Upper lobe of left lung (tissue), 6 donors: ENCODE measurements at regions not wholly inside any gene's neighbourhood (a gene's known extent, or its start where the extent isn't known, plus 50 kb on each side); places are given as distances from the start of the nearest gene placed in this dataset.

Source experiments
- ATAC-seq, 2 donors: fragments of 200-7000 bp; cut with Tn5 transposase; one replicate each; pipeline ENCODE4 v1.9.1; 2022; ENCODE audit warnings: mild to moderate bottlenecking in 2 of 2, moderate library complexity in 2 of 2; ENCODE audit not compliant: low FRiP score in 2 of 2
- DNase-seq, 2 donors: peaks; one replicate each; pipeline ENCODE4 v3.0.0-alpha.2; 2019 to 2020
- H3K27ac ChIP-seq, 4 donors: fragments of 200-600 bp; sonication (generic); one replicate each; pipeline ENCODE4 v1.5.1; 2016 to 2019
- H3K27me3 ChIP-seq, 4 donors: fragments of 200-600 bp; sonication (generic); one replicate each; pipeline ENCODE4 v1.5.1; 2017 to 2019
- H3K36me3 ChIP-seq, 4 donors: fragments of 200-600 bp; sonication (generic); one replicate each; pipeline ENCODE4 v1.5.1; 2016 to 2019
- H3K4me1 ChIP-seq, 4 donors: fragments of 200-600 bp; sonication (generic); one replicate each; pipeline ENCODE4 v1.5.1; 2018 to 2019
- H3K4me3 ChIP-seq, 4 donors: fragments of 200-600 bp; sonication (generic); one replicate each; pipeline ENCODE4 v1.5.1; 2017 to 2019; ENCODE audit warnings: mild to moderate bottlenecking in 2 of 4, moderate library complexity in 1 of 4
- H3K9me3 ChIP-seq, 4 donors: fragments of 200-600 bp; sonication (generic); one replicate each; pipeline ENCODE4 v1.5.1; 2018 to 2019
- CTCF ChIP-seq, 6 experiments: fragments of 450-650 bp in 4 of 6; fragments of 200-600 bp in 2 of 6; sonication (generic) in 2 of 6; IDR thresholded peaks; one replicate each; pipeline ENCODE4 v1.5.1; 2016 to 2019; ENCODE audit warnings: antibody characterized with exemption in 6 of 6
- EP300 ChIP-seq, 4 donors: sonication (generic); formaldehyde crosslinking; IDR thresholded peaks; one replicate each; pipeline ENCODE4 v1.5.1; 2017; ENCODE audit warnings: antibody characterized with exemption in 4 of 4, control low read depth in 2 of 4
- POLR2A ChIP-seq, 4 donors: fragments of 450-650 bp; IDR thresholded peaks; one replicate each; pipeline ENCODE4 v1.5.1; 2016 to 2017; ENCODE audit warnings: antibody characterized with exemption in 4 of 4, mild to moderate bottlenecking in 2 of 4
- POLR2AphosphoS5 ChIP-seq, 2 donors: sonication (generic); formaldehyde crosslinking; IDR thresholded peaks; one replicate each; pipeline ENCODE4 v1.5.1; 2017; ENCODE audit warnings: antibody characterized with exemption in 2 of 2
- WGBS, 2 donors: methylation state at CpG; one replicate each; pipeline ENCODE4 v1.1.5; 2017 to 2018; 5-methylcytosine and 5-hydroxymethylcytosine counted together
- donor health status: DM: no; HTN: no; CAD: no; lungs with moderate emphysema.
- donor health status: DM: no; HTN: yes; CAD: no; lungs with severe emphysema.

GRCh38 chr11:37630866-37631265 is 1032.8 kb upstream of the RAG2 start:
- no peaks in the 10 kb centered on the region for H3K9me3 ChIP-seq
- H3K36me3 ChIP-seq: no peaks in the 10 kb centered on the region
- no peak overlapping the region for H3K27ac ChIP-seq
- DNase-seq (no peak), ATAC-seq (no peak)
- H3K27me3 ChIP-seq: no peaks in the 10 kb centered on the region
- TF ChIP-seq EP300 (IDR thresholded peaks at IDR 0.05) (no peak), POLR2A (IDR thresholded peaks at IDR 0.05) (no peak), CTCF (IDR thresholded peaks at IDR 0.05) (no peak), POLR2AphosphoS5 (IDR thresholded peaks at IDR 0.05) (no peak)
- WGBS, 2 donors: 55 to 78% methylated on average over 1 of the region's 1 CpG
- no peaks in the 10 kb centered on the region for H3K4me1 ChIP-seq
- no peak overlapping the region for H3K4me3 ChIP-seq

GRCh38 chr11:37623778-37624177 is 1025.7 kb upstream of the RAG2 start:
- ATAC-seq (no peak), DNase-seq (no peak)
- Histone ChIP-seq H3K4me3 (no peak overlapping the region), H3K27ac (no peak overlapping the region), H3K27me3 (no peaks in the 10 kb centered on the region), H3K36me3 (no peaks in the 10 kb centered on the region), H3K4me1 (no peaks in the 10 kb centered on the region), H3K9me3 (no peaks in the 10 kb centered on the region)
- WGBS, 2 donors: 69 to 87% methylated on average over 3 of the region's 3 CpGs
- no peak for TF ChIP-seq EP300 (IDR thresholded peaks at IDR 0.05)
- no peak for TF ChIP-seq POLR2AphosphoS5 (IDR thresholded peaks at IDR 0.05)
- no peak for TF ChIP-seq POLR2A (IDR thresholded peaks at IDR 0.05)
- no peak for TF ChIP-seq CTCF (IDR thresholded peaks at IDR 0.05)

GRCh38 chr11:37621662-37622061 is 1023.6 kb upstream of the RAG2 start:
- Histone ChIP-seq H3K27me3 (no peaks in the 10 kb centered on the region), H3K27ac (no peak overlapping the region), H3K9me3 (no peaks in the 10 kb centered on the region), H3K36me3 (no peaks in the 10 kb centered on the region), H3K4me1 (no peaks in the 10 kb centered on the region), H3K4me3 (no peak overlapping the region)
- TF ChIP-seq EP300 (IDR thresholded peaks at IDR 0.05): no peak
- no peak for TF ChIP-seq POLR2AphosphoS5 (IDR thresholded peaks at IDR 0.05)
- DNase-seq: no peak
- no peak for ATAC-seq
- 89 to 90% methylated on average over 1 of the region's 1 CpG for WGBS, 2 donors

GRCh38 chr11:37616291-37616690 is 1018.3 kb upstream of the RAG2 start:
- no peaks in the 10 kb centered on the region for H3K9me3 ChIP-seq
- no peaks in the 10 kb centered on the region for H3K4me1 ChIP-seq
- no peak overlapping the region for H3K27ac ChIP-seq

GRCh38 chr11:37613031-37613430 is 1015.0 kb upstream of the RAG2 start:
- no peak for ATAC-seq
- DNase-seq: no peak
- no peaks in the 10 kb centered on the region for H3K36me3 ChIP-seq
- no peak for TF ChIP-seq CTCF (IDR thresholded peaks at IDR 0.05)
- no peak for TF ChIP-seq POLR2A (IDR thresholded peaks at IDR 0.05)
- TF ChIP-seq POLR2AphosphoS5 (IDR thresholded peaks at IDR 0.05): no peak
- no peak for TF ChIP-seq EP300 (IDR thresholded peaks at IDR 0.05)
- 6 to 22% methylated on average over 1 of the region's 1 CpG for WGBS, 2 donors
- H3K4me3 ChIP-seq: no peak overlapping the region
- no peaks in the 10 kb centered on the region for H3K9me3 ChIP-seq
- no peaks in the 10 kb centered on the region for H3K4me1 ChIP-seq
- no peaks in the 10 kb centered on the region for H3K27me3 ChIP-seq
- H3K27ac ChIP-seq: no peak overlapping the region

More at GRCh38 chr11:37616291-37616690, 1018.3 kb upstream of the RAG2 start:
- H3K4me3 ChIP-seq: no peak overlapping the region
- WGBS, 2 donors: 88 to 92% methylated on average over 1 of the region's 1 CpG
- ATAC-seq: no peak
- no peaks in the 10 kb centered on the region for H3K36me3 ChIP-seq
- TF ChIP-seq POLR2A (IDR thresholded peaks at IDR 0.05) (no peak), POLR2AphosphoS5 (IDR thresholded peaks at IDR 0.05) (no peak), CTCF (IDR thresholded peaks at IDR 0.05) (no peak), EP300 (IDR thresholded peaks at IDR 0.05) (no peak)
- DNase-seq: no peak
- no peaks in the 10 kb centered on the region for H3K27me3 ChIP-seq
